ENCODE measurements at regions not wholly inside any gene's neighbourhood (a gene's known extent, or its start where the extent isn't known, plus 50 kb on each side); places are given as distances from the start of the nearest gene placed in this dataset.

GRCh38 chr3:90031121-90031520, 923.7 kb downstream of the EPHA3 start (continued):
- no peak for TF ChIP-seq KDM3A (CRISPR knock-in tag; IDR thresholded peaks at IDR 0.05; ENCODE audit: low read depth)
- no peak for TF ChIP-seq ZNF609 (CRISPR knock-in tag; IDR thresholded peaks at IDR 0.05; ENCODE audit: borderline replicate concordance)
- no peak for TF ChIP-seq SMAD3 (CRISPR knock-in tag; IDR thresholded peaks at IDR 0.05)
- no peak for TF ChIP-seq SALL1 (CRISPR knock-in tag; IDR thresholded peaks at IDR 0.05)
- no peak for TF ChIP-seq ARHGAP35 (CRISPR knock-in tag; IDR thresholded peaks at IDR 0.05; ENCODE audit: borderline replicate concordance)
- TF ChIP-seq FUBP1 (CRISPR knock-in tag; IDR thresholded peaks at IDR 0.05; ENCODE audit: borderline replicate concordance) = no peak
- TF ChIP-seq FOXK2 (IDR thresholded peaks at IDR 0.05) = no peak
- TF ChIP-seq IRX3 (CRISPR knock-in tag; IDR thresholded peaks at IDR 0.05; ENCODE audit: borderline replicate concordance, low read depth) = no peak
- no peak for TF ChIP-seq ZBTB43 (CRISPR knock-in tag; conservative IDR thresholded peaks at IDR 0.05)

All from HepG2 (cell line).